Spinal cord (tissue), 9 donors: ENCODE measurements at regions not wholly inside any gene's neighbourhood (a gene's known extent, or its start where the extent isn't known, plus 50 kb on each side); places are given as distances from the start of the nearest gene placed in this dataset.

Source experiments
- DNase-seq, 6 donors: peaks; one replicate each; pipeline versions ENCODE4 v3.0.0 to v3.0.0-alpha.2; 2013 to 2015; ENCODE audit warnings: low spot score in 6 of 6, low read depth in 4 of 6
- H3K27ac ChIP-seq: one replicate; pipeline ENCODE4 v1.5.1; 2013; ENCODE audit warnings: low read depth, low read length, control low read depth
- H3K27me3 ChIP-seq: one replicate; pipeline ENCODE4 v1.6.1; 2013; ENCODE audit warnings: low read length; ENCODE audit not compliant: control insufficient read depth, insufficient read depth
- H3K36me3 ChIP-seq: one replicate; pipeline ENCODE4 v1.6.1; 2013; ENCODE audit warnings: low read length; ENCODE audit not compliant: control insufficient read depth, insufficient read depth
- H3K4me1 ChIP-seq: one replicate; pipeline ENCODE4 v1.6.1; 2013; ENCODE audit warnings: low read length; ENCODE audit not compliant: control insufficient read depth, insufficient read depth
- H3K4me3 ChIP-seq: one replicate; pipeline ENCODE4 v1.5.1; 2013; ENCODE audit warnings: low read depth, low read length, control low read depth
- H3K9me3 ChIP-seq: one replicate; pipeline ENCODE4 v1.6.1; 2013; ENCODE audit warnings: low read length; ENCODE audit not compliant: control insufficient read depth, insufficient read depth
- WGBS: methylation state at CpG from one replicate; pipeline ENCODE4 v1.1.5; 2013; ENCODE audit warnings: missing lambda C conversion rate; ENCODE audit not compliant: insufficient coverage; 5-methylcytosine and 5-hydroxymethylcytosine counted together
- donor health status: healthy.

DNA sequence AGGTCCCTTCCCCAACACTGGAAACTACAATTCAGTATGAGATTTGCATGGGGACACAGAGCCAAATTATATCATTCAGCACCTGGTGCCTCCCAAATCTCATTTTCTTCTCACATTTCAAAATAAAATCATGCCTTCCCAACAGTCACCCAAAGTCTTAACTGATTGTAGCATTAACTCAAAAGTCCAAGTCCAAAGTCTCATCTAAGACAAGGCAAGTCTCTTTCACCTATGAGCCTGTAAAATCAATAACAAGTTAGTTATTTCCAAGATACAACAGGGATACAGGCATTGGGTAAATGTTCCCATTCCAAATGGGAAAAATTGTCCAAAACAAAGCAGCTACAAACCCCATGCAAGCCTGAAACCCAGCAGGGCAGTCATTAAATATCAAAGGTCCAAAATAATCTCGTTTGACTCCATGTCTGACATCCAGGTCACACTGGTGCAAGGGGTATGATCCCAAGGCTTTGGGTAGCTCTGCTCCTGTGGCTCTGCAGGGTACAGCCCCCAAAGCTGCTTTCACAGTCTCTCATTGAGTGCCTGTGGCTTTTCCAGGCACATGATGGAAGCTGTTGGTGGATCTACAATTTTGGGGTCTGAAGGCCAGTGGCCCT lies 1370.1 kb upstream of the DDX18 start:
- H3K4me1 ChIP-seq, result no peaks in the 10 kb centered on the region
- WGBS, result 69% methylated on average over 1 of the region's 1 CpG
- H3K27ac ChIP-seq, result no peak overlapping the region
- H3K36me3 ChIP-seq, result no peaks in the 10 kb centered on the region
- no peaks in the 10 kb centered on the region for H3K27me3 ChIP-seq
- no peak overlapping the region for H3K4me3 ChIP-seq
- peaks cover 5% of the 10 kb centered on the region for H3K9me3 ChIP-seq
- no peak for DNase-seq

DNA sequence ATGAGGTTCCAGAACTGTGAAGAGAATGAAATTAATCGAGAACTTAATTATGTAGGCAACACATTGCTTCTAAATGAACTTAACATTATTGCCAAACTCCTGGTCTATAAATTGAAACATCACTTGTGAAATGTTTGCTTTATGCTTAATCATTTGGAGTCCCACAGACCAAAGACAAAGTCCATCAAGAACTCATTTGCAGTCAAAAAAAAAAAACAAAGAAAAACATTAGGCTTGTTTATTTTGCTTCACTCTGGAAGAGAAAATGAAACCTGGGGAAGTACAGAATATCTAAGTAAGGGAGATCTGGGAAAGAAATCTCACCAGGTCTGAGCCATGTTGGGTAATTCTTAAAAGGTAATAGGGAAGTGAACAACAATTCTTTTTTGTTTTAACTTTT lies 1363.5 kb upstream of the DDX18 start:
- no peak for DNase-seq
- no CpG with 5 or more reads among the region's 1 CpG for WGBS
- Histone ChIP-seq H3K27ac (no peak overlapping the region), H3K4me1 (no peaks in the 10 kb centered on the region), H3K9me3 (no peaks in the 10 kb centered on the region), H3K36me3 (no peaks in the 10 kb centered on the region), H3K27me3 (no peaks in the 10 kb centered on the region), H3K4me3 (no peak overlapping the region)

DNA sequence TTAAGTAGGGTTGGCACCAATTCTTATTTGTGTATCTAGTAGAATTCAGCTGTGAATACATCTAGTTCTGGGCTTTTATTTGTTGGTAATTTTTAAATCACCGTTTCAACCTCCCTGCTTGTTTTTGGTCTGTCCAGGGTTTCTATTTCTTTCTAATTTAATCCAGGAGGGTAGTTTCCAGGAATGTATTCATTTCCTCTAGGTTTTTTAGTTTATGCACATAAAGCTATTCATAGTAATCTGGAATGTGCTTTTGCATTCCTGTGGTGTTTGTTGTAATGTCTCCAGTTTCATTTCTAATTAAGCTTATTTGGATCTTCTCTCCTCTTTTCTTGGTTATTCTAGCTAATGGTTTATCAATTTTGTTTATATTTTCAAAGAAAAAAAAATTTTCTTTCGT lies 1361.8 kb upstream of the DDX18 start:
- no peaks in the 10 kb centered on the region for H3K36me3 ChIP-seq
- H3K9me3 ChIP-seq, result peaks cover 3% of the 10 kb centered on the region
- no CpG with 5 or more reads among the region's 2 CpGs for WGBS
- H3K27me3 ChIP-seq, result no peaks in the 10 kb centered on the region
- no peak overlapping the region for H3K4me3 ChIP-seq
- no peak for DNase-seq
- H3K27ac ChIP-seq, result no peak overlapping the region
- H3K4me1 ChIP-seq, result no peaks in the 10 kb centered on the region

DNA sequence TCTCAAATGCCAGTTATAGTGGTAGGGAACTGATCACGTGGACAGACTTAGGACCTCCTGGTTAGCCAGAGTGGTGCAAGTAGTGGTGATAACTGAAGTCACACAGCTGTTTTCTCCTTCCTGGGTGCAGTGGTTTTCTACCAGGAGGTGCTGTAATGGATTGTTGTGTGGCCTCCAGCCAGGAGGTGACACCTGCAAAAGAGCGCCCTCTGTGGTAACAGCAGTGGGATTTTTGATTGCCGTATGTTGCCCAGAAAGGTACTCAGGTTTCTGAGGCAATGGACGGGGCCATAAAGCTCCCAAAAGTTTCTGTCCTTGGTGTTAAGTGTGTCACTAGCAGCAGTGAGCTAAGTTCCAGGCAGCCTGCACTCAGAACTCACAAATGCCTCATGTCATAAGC lies 1358.1 kb upstream of the DDX18 start:
- no peak overlapping the region for H3K4me3 ChIP-seq

DNA sequence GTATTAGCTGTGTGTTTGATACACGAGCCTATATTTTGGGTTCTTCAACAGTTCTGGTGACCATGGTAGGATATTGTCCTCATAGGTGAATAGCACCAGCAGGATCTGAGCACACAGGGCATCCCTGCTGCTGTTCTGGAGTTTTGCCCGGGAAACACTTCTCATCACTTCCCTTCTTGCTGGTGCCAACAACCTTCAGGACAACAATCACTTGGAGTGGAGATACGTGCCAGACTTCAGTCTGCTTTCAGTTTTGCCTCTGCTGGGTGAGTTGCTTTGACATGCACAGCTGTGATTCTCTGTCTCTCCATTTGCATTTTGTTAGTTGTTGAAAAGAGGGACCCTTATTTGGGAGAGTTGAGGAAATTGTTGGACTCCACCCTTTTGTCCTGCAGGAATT lies 1347.2 kb upstream of the DDX18 start:
- DNase-seq, result peak in 3 of 6 donors; percentile 4 to 43 (median 24)
- Histone ChIP-seq H3K27ac (no peak overlapping the region), H3K36me3 (no peaks in the 10 kb centered on the region), H3K4me1 (no peaks in the 10 kb centered on the region), H3K9me3 (no peaks in the 10 kb centered on the region), H3K4me3 (no peak overlapping the region), H3K27me3 (no peaks in the 10 kb centered on the region)
- 46% methylated on average over 3 of the region's 3 CpGs for WGBS

More for the DNA sequence above, 1358.1 kb upstream of the DDX18 start:
- H3K27ac ChIP-seq, result no peak overlapping the region
- no peaks in the 10 kb centered on the region for H3K4me1 ChIP-seq
- no peaks in the 10 kb centered on the region for H3K27me3 ChIP-seq
- H3K36me3 ChIP-seq, result no peaks in the 10 kb centered on the region
- H3K9me3 ChIP-seq, result peaks cover 3% of the 10 kb centered on the region
- no peak for DNase-seq
- WGBS, result 82% methylated on average over 4 of the region's 4 CpGs

DNA sequence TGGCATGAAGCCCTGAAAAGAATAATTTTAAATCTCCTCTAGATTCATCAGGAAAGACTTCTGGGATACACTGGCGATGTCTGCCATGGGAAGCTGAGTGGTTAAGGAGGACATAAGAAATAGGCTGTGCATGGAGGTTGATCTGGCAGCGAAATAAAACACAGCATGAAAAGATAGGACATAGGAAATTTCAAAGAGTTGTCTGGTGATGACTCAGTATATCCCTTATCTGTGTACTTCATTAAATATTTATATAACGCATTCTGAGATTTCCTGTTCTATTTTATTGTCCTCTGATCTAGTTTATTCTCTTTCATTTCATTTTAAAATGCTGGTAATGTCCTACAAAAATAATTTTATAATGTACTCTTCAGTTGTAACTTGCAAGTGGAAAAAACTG lies 1337.3 kb upstream of the DDX18 start:
- H3K4me1 ChIP-seq, result no peaks in the 10 kb centered on the region
- H3K27ac ChIP-seq, result no peak overlapping the region
- DNase-seq, result no peak
- H3K36me3 ChIP-seq, result no peaks in the 10 kb centered on the region
- WGBS, result 80% methylated on average over 1 of the region's 3 CpGs
- no peak overlapping the region for H3K4me3 ChIP-seq
- no peaks in the 10 kb centered on the region for H3K27me3 ChIP-seq
- no peaks in the 10 kb centered on the region for H3K9me3 ChIP-seq

DNA sequence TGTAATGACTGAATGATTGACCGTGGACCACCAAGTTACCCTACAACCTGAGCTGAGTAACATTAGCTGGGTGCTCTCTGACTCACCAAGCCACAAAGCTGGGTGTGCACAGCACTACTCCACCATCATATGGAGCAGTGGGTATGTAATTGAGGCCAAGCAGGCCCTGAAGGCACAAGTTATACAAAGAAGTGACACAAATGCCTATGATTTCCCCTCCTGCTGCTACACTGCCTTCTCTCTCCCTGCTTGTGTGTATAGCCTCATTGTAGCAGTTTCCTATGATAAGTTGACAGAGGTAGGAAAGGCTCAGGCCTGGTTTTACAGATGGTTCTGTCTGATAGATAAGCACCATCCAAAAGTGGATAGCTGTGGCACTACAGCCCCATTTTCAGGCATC lies 1327.2 kb upstream of the DDX18 start:
- Histone ChIP-seq H3K4me1 (no peaks in the 10 kb centered on the region), H3K27ac (no peak overlapping the region), H3K9me3 (peaks cover 3% of the 10 kb centered on the region), H3K27me3 (no peaks in the 10 kb centered on the region), H3K36me3 (no peaks in the 10 kb centered on the region), H3K4me3 (no peak overlapping the region)
- DNase-seq, result no peak
- WGBS, result no CpG with 5 or more reads among the region's 1 CpG

DNA sequence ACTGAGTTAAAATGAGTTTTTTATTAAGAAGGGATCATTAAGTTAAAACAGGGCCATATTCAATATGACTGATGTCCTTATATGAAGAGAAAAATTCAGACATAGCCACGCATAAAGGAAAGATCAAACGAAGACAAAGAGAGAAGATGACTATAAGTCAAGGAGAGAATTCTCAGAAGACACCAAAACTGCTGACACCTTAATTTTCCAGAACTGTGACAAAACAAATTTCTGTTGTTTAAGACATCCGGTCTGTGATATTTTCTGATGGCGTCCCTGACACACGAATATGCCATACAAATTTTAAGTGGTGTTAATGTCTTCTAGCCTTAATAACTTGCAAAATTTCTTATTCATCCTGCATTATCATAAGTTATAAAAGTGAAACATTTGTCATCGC lies 1325.2 kb upstream of the DDX18 start:
- H3K9me3 ChIP-seq, result peaks cover 3% of the 10 kb centered on the region
- 100% methylated on average over 1 of the region's 6 CpGs for WGBS
- DNase-seq, result no peak
- H3K4me1 ChIP-seq, result no peaks in the 10 kb centered on the region
- H3K4me3 ChIP-seq, result no peak overlapping the region
- H3K27ac ChIP-seq, result no peak overlapping the region
- H3K36me3 ChIP-seq, result no peaks in the 10 kb centered on the region
- no peaks in the 10 kb centered on the region for H3K27me3 ChIP-seq

DNA sequence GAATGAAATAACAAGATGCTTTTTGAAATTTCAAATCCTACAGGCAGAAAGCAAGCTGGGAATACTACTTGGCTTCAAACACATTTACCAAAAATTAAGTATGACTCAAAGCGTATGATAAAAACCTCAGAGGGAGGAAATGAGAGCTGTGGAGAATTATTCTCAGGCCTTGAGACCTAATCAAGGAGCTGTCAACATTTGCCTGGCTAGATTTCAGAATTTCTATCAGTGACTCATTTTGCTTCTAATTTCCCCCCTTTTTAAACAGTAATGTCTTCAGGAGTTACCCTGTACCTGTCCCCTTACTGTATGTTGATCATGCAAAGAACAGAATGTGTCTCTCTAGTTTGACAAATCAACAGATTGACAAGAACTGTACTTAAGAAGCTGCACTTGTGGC lies 1324.5 kb upstream of the DDX18 start:
- H3K27me3 ChIP-seq, result no peaks in the 10 kb centered on the region
- H3K4me3 ChIP-seq, result no peak overlapping the region
- WGBS, result no CpG with 5 or more reads among the region's 1 CpG
- no peak overlapping the region for H3K27ac ChIP-seq
- H3K9me3 ChIP-seq, result peaks cover 2% of the 10 kb centered on the region
- DNase-seq, result no peak
- no peaks in the 10 kb centered on the region for H3K36me3 ChIP-seq
- H3K4me1 ChIP-seq, result no peaks in the 10 kb centered on the region

DNA sequence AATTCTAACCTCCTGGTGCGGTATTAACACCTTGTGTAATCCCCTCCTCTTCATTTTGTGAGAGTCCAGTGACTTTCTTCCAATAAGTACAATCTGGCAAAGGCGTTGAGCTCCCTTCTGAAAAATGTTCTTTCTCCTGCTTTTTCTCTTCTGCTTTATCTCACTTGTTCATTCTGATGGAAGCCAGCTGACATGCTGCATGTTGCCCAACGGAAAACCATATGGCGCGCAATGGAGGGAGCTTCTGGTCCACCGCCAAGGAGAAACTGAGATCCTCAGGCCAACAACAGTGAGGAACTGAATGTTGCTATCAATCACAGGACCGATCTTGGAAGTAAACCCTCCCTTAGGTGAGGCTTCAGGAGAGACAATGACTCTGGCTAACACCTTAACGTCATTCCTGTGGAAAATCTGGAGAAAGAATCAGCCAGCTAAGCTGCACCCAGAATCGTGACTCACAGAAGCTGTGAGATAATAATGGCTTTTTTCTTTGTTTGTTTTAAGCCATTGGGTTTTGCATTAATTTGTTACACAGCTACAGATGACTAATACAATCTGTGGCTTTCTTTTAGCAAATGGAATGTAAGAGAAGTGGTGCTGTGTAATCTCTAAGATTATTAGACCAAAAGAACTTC lies 1323.9 kb upstream of the DDX18 start:
- 94% methylated on average over 8 of the region's 9 CpGs for WGBS
- DNase-seq, result peak in 1 of 6 donors; percentile 21

More for the DNA sequence above, 1323.9 kb upstream of the DDX18 start:
- no peaks in the 10 kb centered on the region for H3K27me3 ChIP-seq
- H3K4me3 ChIP-seq, result no peak overlapping the region
- no peak overlapping the region for H3K27ac ChIP-seq
- peaks cover 1% of the 10 kb centered on the region for H3K9me3 ChIP-seq
- no peaks in the 10 kb centered on the region for H3K36me3 ChIP-seq
- no peaks in the 10 kb centered on the region for H3K4me1 ChIP-seq
